ENCODE measurements at regions not wholly inside any gene's neighbourhood (a gene's known extent, or its start where the extent isn't known, plus 50 kb on each side); places are given as distances from the start of the nearest gene placed in this dataset.

GRCh38 chr14:58849601-58850000 is 211.8 kb downstream of the DACT1 start (continued):
- TF ChIP-seq ZNF710 (CRISPR knock-in tag; IDR thresholded peaks at IDR 0.05; ENCODE audit: borderline replicate concordance): no peak
- TF ChIP-seq ARNTL (CRISPR knock-in tag; IDR thresholded peaks at IDR 0.05): no peak
- TF ChIP-seq NR2F2 (IDR thresholded peaks at IDR 0.05; ENCODE audit: borderline replicate concordance, low read depth): no peak
- no peak for TF ChIP-seq ZNF180 (CRISPR knock-in tag; IDR thresholded peaks at IDR 0.05; ENCODE audit: borderline replicate concordance, low read depth)

- H3K4me3 ChIP-seq (replicated peaks in 1 of 3; ENCODE audit: insufficient read depth in 1 of 3, low read depth in 2 of 3, low read length in 3 of 3): no peak overlapping the region
- no peak overlapping the region for H2AFZ ChIP-seq (ENCODE audit: low read length)
- no peaks in the 10 kb centered on the region for H3K36me3 ChIP-seq (replicated peaks in 1 of 2; ENCODE audit: control insufficient read depth in 1 of 2, insufficient read depth in 2 of 2, low read length in 2 of 2)
- ATAC-seq (no peak), FAIRE-seq (no peak), DNase-seq (ENCODE audit: low spot score) (no peak)
- H3K4me1 ChIP-seq (ENCODE audit: insufficient read depth, low read length): no peaks in the 10 kb centered on the region
- H3K9ac ChIP-seq (ENCODE audit: insufficient read depth, low read depth, low read length): no peak overlapping the region
- intact Hi-C loops (cut with micrococcal nuclease; ENCODE audit: unreplicated experiment): no loop called here
- no peaks in the 10 kb centered on the region; a peak in 1 of 5 replicates for H3K27me3 ChIP-seq (ENCODE audit: control insufficient read depth in 1 of 2, insufficient read depth in 2 of 2, low read length in 2 of 2)
- POLR2A ChIA-PET: no interaction called here
- H3K4me2 ChIP-seq (ENCODE audit: low read depth, low read length): no peak overlapping the region
- no peaks in the 10 kb centered on the region for H4K20me1 ChIP-seq (ENCODE audit: insufficient read depth, low read length)
- in situ Hi-C loops (cut with HindIII; ENCODE audit: extremely low pct_ligation_motif_present, low pct_unique_long_range_greater_than_20kb): no loop called here
- no peak for TF ChIP-seq ZNF530 (CRISPR knock-in tag; IDR thresholded peaks at IDR 0.05; ENCODE audit: low read depth)
- TF ChIP-seq CERS6 (CRISPR knock-in tag; IDR thresholded peaks at IDR 0.05): no peak
- no peak for TF ChIP-seq ZFP37 (CRISPR knock-in tag; IDR thresholded peaks at IDR 0.05; ENCODE audit: borderline replicate concordance)
- no peak for TF ChIP-seq ZNF441 (CRISPR knock-in tag; IDR thresholded peaks at IDR 0.05; ENCODE audit: borderline replicate concordance)
- TF ChIP-seq ZFP41 (CRISPR knock-in tag; IDR thresholded peaks at IDR 0.05; ENCODE audit: borderline replicate concordance): no peak
- no peak for TF ChIP-seq ZBTB44 (CRISPR knock-in tag; IDR thresholded peaks at IDR 0.05)
- no peak for TF ChIP-seq ZNF432 (CRISPR knock-in tag; IDR thresholded peaks at IDR 0.05; ENCODE audit: borderline replicate concordance)
- no peak for TF ChIP-seq ZNF781 (CRISPR knock-in tag; IDR thresholded peaks at IDR 0.05; ENCODE audit: borderline replicate concordance, not compliant biosample characterization)
- TF ChIP-seq ZNF580 (CRISPR knock-in tag; IDR thresholded peaks at IDR 0.05; ENCODE audit: borderline replicate concordance, low read depth): no peak
- no peaks in the 10 kb centered on the region for H3K79me2 ChIP-seq (ENCODE audit: insufficient read depth, low read length)
- no peak overlapping the region for H3K27ac ChIP-seq (ENCODE audit: extremely low read length, insufficient read depth, low read length)
- no peaks in the 10 kb centered on the region for H3K9me3 ChIP-seq (ENCODE audit: low read length)
- CTCF ChIA-PET (ENCODE audit: low intra/inter-chr PET ratio, low total read pairs): no interaction called here
- WGBS (ENCODE audit: low lambda C conversion rate): 2% methylated on average over 1 of the region's 1 CpG
- BruUV-seq (replicated peaks): no TSS peak
Observed at GRCh38 chr14:58850011-58850410, 212.2 kb downstream of the DACT1 start.

Data from HepG2 (cell line).